Endothelial cell (in vitro differentiated cells): ENCODE measurements at regions not wholly inside any gene's neighbourhood (a gene's known extent, or its start where the extent isn't known, plus 50 kb on each side); places are given as distances from the start of the nearest gene placed in this dataset.
"Not testable (repeated sequence)": the region's sequence is repeated elsewhere in the genome, so short reads cannot be mapped to it uniquely, and the experiment has no call there.

Experiments
- DNase-seq: peaks from one replicate; pipeline ENCODE4 v3.0.0; 2021; ENCODE audit warnings: low spot score
- H3K27ac Mint-ChIP-seq: one replicate; pipeline ENCODE4 v1.8.0; 2021; ENCODE audit warnings: mixed read lengths, inconsistent platforms; ENCODE audit not compliant: unreplicated experiment
- H3K27me3 Mint-ChIP-seq: one replicate; pipeline ENCODE4 v1.8.0; 2021; ENCODE audit warnings: mild to moderate bottlenecking, moderate library complexity, mixed read lengths, inconsistent platforms; ENCODE audit not compliant: unreplicated experiment
- H3K36me3 Mint-ChIP-seq: one replicate; pipeline ENCODE4 v1.8.0; 2021; ENCODE audit warnings: mild to moderate bottlenecking, low read depth, mixed read lengths, inconsistent platforms; ENCODE audit not compliant: unreplicated experiment
- H3K4me1 Mint-ChIP-seq: one replicate; pipeline ENCODE4 v1.8.0; 2021; ENCODE audit warnings: mild to moderate bottlenecking, mixed read lengths, inconsistent platforms; ENCODE audit not compliant: unreplicated experiment
- H3K4me3 Mint-ChIP-seq: one replicate; pipeline ENCODE4 v1.8.0; 2021; ENCODE audit warnings: mild to moderate bottlenecking, mixed read lengths, inconsistent platforms; ENCODE audit not compliant: unreplicated experiment
- H3K9me3 Mint-ChIP-seq: one replicate; pipeline ENCODE4 v1.8.0; 2021; ENCODE audit warnings: mixed read lengths, inconsistent platforms; ENCODE audit not compliant: unreplicated experiment
- CTCF ChIP-seq: fragments of 200-600 bp; sonication (generic); IDR thresholded peaks from one replicate; pipeline ENCODE4 v1.5.0; 2021; ENCODE audit warnings: antibody characterized with exemption; ENCODE audit not compliant: unreplicated experiment

- Mint-ChIP-seq H3K27ac (no peak overlapping the region), H3K9me3 (peaks cover 6% of the 10 kb centered on the region), H3K36me3 (no peaks in the 10 kb centered on the region), H3K4me1 (no peaks in the 10 kb centered on the region), H3K27me3 (peaks cover 4% of the 10 kb centered on the region), H3K4me3 (no peak overlapping the region)
- no peak for DNase-seq
- no peak for TF ChIP-seq CTCF
Measured at GRCh38 chr3:3923619-3924018, 124.4 kb downstream of the LRRN1 start.

GRCh38 chr3:3927198-3927597 lies 128.0 kb downstream of the LRRN1 start:
- H3K27me3 Mint-ChIP-seq, result peaks cover 4% of the 10 kb centered on the region
- H3K9me3 Mint-ChIP-seq, result peaks cover 11% of the 10 kb centered on the region
- no peaks in the 10 kb centered on the region for H3K4me1 Mint-ChIP-seq

GRCh38 chr3:3927965-3928364 lies 128.7 kb downstream of the LRRN1 start:
- no peak for DNase-seq
- Mint-ChIP-seq H3K27ac (no peak overlapping the region), H3K4me1 (no peaks in the 10 kb centered on the region), H3K27me3 (peaks cover 1% of the 10 kb centered on the region), H3K36me3 (no peaks in the 10 kb centered on the region), H3K9me3 (peaks cover 7% of the 10 kb centered on the region), H3K4me3 (no peak overlapping the region)
- no peak for TF ChIP-seq CTCF

More at GRCh38 chr3:3927198-3927597, 128.0 kb downstream of the LRRN1 start:
- H3K36me3 Mint-ChIP-seq, result no peaks in the 10 kb centered on the region
- no peak for TF ChIP-seq CTCF
- no peak overlapping the region for H3K4me3 Mint-ChIP-seq
- DNase-seq, result no peak
- H3K27ac Mint-ChIP-seq, result no peak overlapping the region

GRCh38 chr3:3941380-3941779 lies 142.1 kb downstream of the LRRN1 start:
- H3K4me3 Mint-ChIP-seq, H3K36me3 Mint-ChIP-seq, H3K27ac Mint-ChIP-seq, H3K4me1 Mint-ChIP-seq, H3K9me3 Mint-ChIP-seq, H3K27me3 Mint-ChIP-seq, DNase-seq: not testable (repeated sequence)

GRCh38 chr3:3951071-3951470 lies 151.8 kb downstream of the LRRN1 start:
- no peak for TF ChIP-seq CTCF
- Mint-ChIP-seq H3K27me3 (no peaks in the 10 kb centered on the region), H3K4me3 (no peak overlapping the region), H3K9me3 (peaks cover 6% of the 10 kb centered on the region), H3K36me3 (no peaks in the 10 kb centered on the region), H3K4me1 (no peaks in the 10 kb centered on the region), H3K27ac (no peak overlapping the region)
- DNase-seq, result no peak

GRCh38 chr3:3951501-3951900 lies 152.3 kb downstream of the LRRN1 start:
- Mint-ChIP-seq H3K4me3 (no peak overlapping the region), H3K4me1 (no peaks in the 10 kb centered on the region), H3K9me3 (peaks cover 6% of the 10 kb centered on the region), H3K27me3 (no peaks in the 10 kb centered on the region), H3K27ac (no peak overlapping the region), H3K36me3 (no peaks in the 10 kb centered on the region)
- TF ChIP-seq CTCF, result no peak
- DNase-seq, result no peak

- not testable (repeated sequence) for H3K9me3 Mint-ChIP-seq, H3K36me3 Mint-ChIP-seq, H3K4me1 Mint-ChIP-seq, H3K27me3 Mint-ChIP-seq, H3K27ac Mint-ChIP-seq, H3K4me3 Mint-ChIP-seq, DNase-seq
Measured at GRCh38 chr3:3962867-3963266, 163.6 kb downstream of the LRRN1 start.
